Omental fat pad (tissue), 3 donors: ENCODE measurements at regions not wholly inside any gene's neighbourhood (a gene's known extent, or its start where the extent isn't known, plus 50 kb on each side); places are given as distances from the start of the nearest gene placed in this dataset.

Experiments
- ATAC-seq: fragments of 150-250 bp; one replicate; pipeline ENCODE4 v1.9.1; 2016; ENCODE audit warnings: mild to moderate bottlenecking, moderate library complexity; ENCODE audit not compliant: low FRiP score
- DNase-seq: peaks from one replicate; pipeline ENCODE4 v3.0.0-alpha.2; 2019; ENCODE audit warnings: low spot score
- TF ChIP-seq, protein P1 (sequence below), 3 donors: fragments of 450-650 bp; IDR thresholded peaks; one replicate each; pipeline ENCODE4 v1.5.1; 2016 to 2017; ENCODE audit warnings: antibody characterized with exemption in 3 of 3, mild to moderate bottlenecking in 3 of 3, moderate library complexity in 2 of 3

DNA sequence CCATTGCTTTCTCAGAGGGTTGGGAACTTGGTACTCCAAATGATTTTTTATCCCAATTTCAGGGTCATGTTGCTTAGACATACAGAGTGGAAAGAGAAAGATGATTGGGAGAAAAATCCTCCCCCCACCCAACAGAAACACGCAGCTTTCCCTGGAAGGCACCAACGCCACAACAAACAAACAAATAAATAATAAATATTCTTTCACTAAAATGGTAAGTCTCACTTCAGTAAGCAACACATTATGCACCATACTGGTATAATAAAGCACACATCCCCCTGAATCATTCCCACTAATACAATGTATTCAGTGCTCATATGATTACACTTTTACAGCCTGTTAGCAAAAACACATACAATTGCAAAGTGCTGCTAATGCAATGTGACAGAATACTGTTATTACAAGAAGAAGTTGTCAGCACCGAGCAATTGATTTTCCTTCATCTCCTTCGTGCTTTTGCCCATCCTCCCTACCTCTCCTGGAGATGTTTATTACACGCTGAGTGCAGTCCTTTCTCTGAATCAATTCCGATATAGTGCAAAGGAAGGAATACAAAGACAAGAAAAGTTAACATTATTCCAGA, 359.9 kb downstream of the TXNL1 start:
- no peak for ATAC-seq
- TF ChIP-seq, protein P1, sequence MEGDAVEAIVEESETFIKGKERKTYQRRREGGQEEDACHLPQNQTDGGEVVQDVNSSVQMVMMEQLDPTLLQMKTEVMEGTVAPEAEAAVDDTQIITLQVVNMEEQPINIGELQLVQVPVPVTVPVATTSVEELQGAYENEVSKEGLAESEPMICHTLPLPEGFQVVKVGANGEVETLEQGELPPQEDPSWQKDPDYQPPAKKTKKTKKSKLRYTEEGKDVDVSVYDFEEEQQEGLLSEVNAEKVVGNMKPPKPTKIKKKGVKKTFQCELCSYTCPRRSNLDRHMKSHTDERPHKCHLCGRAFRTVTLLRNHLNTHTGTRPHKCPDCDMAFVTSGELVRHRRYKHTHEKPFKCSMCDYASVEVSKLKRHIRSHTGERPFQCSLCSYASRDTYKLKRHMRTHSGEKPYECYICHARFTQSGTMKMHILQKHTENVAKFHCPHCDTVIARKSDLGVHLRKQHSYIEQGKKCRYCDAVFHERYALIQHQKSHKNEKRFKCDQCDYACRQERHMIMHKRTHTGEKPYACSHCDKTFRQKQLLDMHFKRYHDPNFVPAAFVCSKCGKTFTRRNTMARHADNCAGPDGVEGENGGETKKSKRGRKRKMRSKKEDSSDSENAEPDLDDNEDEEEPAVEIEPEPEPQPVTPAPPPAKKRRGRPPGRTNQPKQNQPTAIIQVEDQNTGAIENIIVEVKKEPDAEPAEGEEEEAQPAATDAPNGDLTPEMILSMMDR (IDR thresholded peaks at IDR 0.05): no peak

DNA sequence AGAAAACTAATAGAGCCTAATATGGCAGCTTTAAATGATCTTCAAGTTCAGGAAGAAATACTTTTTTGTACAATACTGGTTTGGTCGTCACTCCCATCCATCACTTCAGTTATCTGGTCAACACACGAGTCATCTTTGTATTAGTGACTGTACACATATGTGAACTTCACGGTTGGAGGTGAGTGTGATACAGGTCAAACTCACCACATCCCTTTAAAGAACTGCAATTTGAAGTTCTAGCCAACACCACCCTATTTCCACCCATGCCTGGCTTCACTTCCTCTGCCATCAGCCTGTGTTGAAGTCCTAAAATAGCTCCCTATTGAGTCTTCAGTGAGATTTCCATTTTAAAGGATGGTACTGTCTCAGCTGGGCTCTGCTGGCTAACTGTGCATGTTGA, 361.9 kb downstream of the TXNL1 start:
- DNase-seq (no peak), ATAC-seq (no peak)
- TF ChIP-seq, protein P1 (IDR thresholded peaks at IDR 0.05): no peak

More for the DNA sequence above, 359.9 kb downstream of the TXNL1 start:
- DNase-seq: no peak

DNA sequence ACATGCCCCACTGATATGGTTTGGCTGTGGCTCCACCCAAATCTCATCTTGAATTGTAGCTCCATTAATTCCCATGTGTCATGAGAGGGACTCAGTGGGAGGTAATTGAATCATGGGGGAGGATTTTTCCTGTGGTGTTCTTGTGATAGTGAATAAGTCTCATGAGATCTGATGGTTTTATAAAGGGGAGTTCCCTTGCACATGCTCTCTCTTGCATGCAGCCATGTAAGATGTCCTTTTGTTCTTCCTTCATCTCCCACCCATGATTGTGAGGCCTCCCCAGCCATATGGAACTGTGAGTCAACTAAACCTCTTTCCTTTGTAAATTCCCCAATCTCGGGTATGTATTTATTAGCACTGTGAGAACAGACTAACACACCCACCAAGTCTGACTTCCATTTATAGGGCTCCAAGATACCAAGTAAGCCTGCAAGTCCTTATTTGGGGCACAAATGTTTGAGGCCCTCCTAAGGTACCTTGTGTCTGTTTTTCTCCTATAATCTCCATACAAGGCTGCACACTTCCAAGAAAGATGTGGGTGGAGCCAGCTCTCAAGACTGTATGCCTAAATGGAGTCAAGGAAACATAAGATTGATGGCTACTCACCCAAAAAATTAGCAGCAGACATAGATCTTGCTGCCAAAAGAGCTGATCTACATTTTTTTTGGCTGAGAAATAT, 364.7 kb downstream of the TXNL1 start:
- DNase-seq (no peak), ATAC-seq (no peak)
- TF ChIP-seq, protein P1 (IDR thresholded peaks at IDR 0.05): no peak

DNA sequence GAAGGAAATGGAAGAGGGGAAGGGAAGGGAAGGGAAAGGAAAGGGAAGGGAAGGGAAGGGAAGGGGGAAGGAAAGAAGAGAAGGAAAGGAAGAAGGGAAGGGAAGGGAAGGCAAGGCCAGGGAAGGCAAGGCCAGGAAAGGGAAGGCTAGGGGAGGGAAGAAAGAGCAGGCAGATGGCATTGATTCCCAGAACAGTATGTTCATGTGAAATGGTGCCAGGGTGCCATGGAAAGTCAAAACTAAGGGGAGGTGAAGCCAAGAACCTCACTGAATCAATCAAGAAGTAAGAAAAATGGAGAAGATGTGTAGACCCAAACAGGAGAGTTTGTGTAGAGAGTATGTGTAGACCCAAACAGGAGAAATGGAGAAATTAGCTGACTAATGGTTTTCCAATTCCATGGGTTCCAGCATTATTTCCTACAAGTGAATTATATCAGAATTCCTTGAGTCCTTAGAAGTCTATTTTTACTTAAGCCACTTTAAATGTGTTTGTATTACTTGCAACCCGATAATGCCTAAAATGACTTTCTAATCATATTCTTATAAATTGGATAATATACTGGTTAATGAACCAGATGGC, 367.6 kb downstream of the TXNL1 start:
- ATAC-seq (no peak), DNase-seq (no peak)
- TF ChIP-seq, protein P1 (IDR thresholded peaks at IDR 0.05): no peak

DNA sequence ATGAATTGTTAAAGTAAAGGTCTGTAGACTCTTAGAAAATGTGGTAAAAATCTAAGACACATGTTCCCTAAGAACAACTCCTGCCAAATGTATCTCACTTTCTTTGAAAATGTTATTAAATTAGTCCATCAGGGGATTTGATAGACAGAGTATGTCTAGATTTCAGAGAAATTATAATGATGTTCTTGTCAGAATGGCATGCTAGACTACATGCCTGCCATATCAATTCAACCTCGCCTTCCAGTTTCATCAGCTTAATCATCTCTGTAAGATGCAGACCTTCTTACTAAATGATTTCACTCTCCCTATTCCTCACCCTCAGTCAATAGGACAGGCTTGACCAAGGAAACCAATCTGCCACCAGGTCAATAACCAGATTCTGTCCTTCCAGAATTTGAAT, 368.4 kb downstream of the TXNL1 start:
- ATAC-seq: no peak
- TF ChIP-seq, protein P1 (IDR thresholded peaks at IDR 0.05): no peak

DNA sequence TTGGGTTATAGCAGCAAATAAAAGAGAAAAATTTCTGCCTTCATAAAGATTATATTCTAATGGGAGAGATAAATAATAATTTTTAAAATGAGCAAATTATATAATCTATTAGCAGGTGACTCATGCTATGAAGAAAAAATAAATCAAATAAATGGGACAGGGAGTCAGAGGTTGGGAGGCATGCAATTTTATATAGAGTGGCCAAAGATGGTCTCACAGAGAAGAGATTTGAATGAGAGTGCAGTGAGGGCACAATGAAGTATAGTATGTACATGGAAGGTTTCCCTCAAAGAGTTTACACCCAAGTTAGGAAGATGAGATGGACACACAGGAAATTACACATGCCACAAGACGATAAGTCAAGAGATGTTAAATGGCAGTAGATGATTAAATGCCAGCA, 369.4 kb downstream of the TXNL1 start:
- ATAC-seq (no peak), DNase-seq (no peak)

More for the DNA sequence above, 368.4 kb downstream of the TXNL1 start:
- DNase-seq: no peak

More for the DNA sequence above, 369.4 kb downstream of the TXNL1 start:
- TF ChIP-seq, protein P1 (IDR thresholded peaks at IDR 0.05): no peak
